ENCODE measurements at regions not wholly inside any gene's neighbourhood (a gene's known extent, or its start where the extent isn't known, plus 50 kb on each side); places are given as distances from the start of the nearest gene placed in this dataset.
A peak's percentile ranks its signal among the peaks of the same experiment; 100 is the strongest.

DNA sequence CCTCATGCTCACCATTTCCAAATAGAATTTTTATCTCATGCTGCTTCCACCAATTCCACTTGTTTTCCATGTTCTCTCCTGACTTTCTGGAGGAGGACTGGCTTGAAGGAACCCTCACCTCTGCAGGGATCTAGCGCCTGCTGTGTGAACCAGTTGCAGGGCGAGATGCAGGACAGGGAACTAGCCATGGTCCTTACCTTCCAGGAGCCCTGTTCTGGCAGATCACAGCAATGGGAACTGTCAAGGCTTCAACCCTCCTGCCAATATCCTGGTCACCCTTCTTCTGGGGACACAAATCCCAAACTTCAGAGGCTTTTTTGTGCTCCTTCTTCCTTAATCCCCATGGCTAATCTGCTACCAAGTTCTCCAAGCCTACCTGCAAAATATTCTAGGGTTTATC is 60.4 kb upstream of the MMP2 start:
- DNase-seq (ENCODE audit: low read depth in 1 of 2, low spot score in 1 of 2), result no peak
- Histone ChIP-seq H3K4me3 (replicated peaks; ENCODE audit: insufficient read depth, low read length) (no peak overlapping the region), H3K27ac (replicated peaks) (no peak overlapping the region), H3K27me3 (ENCODE audit: insufficient read depth, poor library complexity, severe bottlenecking) (peaks cover 2% of the 10 kb centered on the region)
- TF ChIP-seq SPI1 (IDR thresholded peaks at IDR 0.05; ENCODE audit: borderline replicate concordance, low read depth) (no peak), GABPA (IDR thresholded peaks at IDR 0.05; ENCODE audit: low read depth) (no peak), POLR2AphosphoS5 (IDR thresholded peaks at IDR 0.05; ENCODE audit: low read depth) (no peak)
- TF ChIP-seq, protein P1, sequence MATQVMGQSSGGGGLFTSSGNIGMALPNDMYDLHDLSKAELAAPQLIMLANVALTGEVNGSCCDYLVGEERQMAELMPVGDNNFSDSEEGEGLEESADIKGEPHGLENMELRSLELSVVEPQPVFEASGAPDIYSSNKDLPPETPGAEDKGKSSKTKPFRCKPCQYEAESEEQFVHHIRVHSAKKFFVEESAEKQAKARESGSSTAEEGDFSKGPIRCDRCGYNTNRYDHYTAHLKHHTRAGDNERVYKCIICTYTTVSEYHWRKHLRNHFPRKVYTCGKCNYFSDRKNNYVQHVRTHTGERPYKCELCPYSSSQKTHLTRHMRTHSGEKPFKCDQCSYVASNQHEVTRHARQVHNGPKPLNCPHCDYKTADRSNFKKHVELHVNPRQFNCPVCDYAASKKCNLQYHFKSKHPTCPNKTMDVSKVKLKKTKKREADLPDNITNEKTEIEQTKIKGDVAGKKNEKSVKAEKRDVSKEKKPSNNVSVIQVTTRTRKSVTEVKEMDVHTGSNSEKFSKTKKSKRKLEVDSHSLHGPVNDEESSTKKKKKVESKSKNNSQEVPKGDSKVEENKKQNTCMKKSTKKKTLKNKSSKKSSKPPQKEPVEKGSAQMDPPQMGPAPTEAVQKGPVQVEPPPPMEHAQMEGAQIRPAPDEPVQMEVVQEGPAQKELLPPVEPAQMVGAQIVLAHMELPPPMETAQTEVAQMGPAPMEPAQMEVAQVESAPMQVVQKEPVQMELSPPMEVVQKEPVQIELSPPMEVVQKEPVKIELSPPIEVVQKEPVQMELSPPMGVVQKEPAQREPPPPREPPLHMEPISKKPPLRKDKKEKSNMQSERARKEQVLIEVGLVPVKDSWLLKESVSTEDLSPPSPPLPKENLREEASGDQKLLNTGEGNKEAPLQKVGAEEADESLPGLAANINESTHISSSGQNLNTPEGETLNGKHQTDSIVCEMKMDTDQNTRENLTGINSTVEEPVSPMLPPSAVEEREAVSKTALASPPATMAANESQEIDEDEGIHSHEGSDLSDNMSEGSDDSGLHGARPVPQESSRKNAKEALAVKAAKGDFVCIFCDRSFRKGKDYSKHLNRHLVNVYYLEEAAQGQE (IDR thresholded peaks at IDR 0.05; ENCODE audit: insufficient replicate concordance, low read depth), result peak; percentile 92

- H3K4me3 ChIP-seq (replicated peaks; ENCODE audit: insufficient read depth, low read length), result no peak overlapping the region
- no peak for DNase-seq (ENCODE audit: low read depth in 1 of 2, low spot score in 1 of 2)
- H3K27ac ChIP-seq (replicated peaks), result no peak overlapping the region
- no peaks in the 10 kb centered on the region for H3K27me3 ChIP-seq (ENCODE audit: insufficient read depth, poor library complexity, severe bottlenecking)
- TF ChIP-seq, protein P1 (IDR thresholded peaks at IDR 0.05; ENCODE audit: insufficient replicate concordance, low read depth), result no peak
- TF ChIP-seq GABPA (IDR thresholded peaks at IDR 0.05; ENCODE audit: low read depth) (no peak), POLR2AphosphoS5 (IDR thresholded peaks at IDR 0.05; ENCODE audit: low read depth) (no peak)
Measured at GRCh38 chr16:55421226-55421625, 57.8 kb upstream of the MMP2 start.

DNA sequence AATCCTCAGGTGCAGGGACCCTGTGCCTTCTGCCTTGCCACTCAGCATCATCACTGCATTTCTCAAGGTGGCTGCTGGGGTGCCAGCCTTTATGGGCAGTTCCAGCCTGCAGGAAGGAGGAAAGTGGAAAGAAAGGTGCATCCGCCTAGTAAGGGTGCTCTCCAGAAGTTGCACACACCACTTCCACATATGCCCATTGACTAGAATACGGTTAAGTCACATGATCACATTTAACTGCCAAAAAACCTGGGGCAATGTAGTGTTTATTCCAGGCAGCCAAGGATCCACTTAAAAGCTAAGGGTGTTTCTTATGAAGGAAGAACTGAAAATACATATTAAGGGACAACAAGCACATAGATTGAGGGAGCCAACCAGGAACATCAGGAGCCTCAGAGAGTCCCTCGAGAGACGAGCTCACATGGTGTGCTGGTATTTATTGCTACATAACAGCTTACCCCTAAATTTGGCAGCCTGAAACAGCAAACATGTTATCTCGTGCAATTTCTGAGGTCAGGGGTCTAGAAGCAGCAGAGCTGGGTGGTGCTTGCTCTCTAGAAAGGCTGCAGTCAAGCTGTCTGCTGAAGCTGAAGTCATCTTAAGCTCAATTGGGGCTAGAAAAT is 52.0 kb upstream of the MMP2 start:
- DNase-seq (ENCODE audit: low read depth in 1 of 2, low spot score in 1 of 2), result peak in 1 of 2 experiments; percentile 10
- Histone ChIP-seq H3K27me3 (ENCODE audit: insufficient read depth, poor library complexity, severe bottlenecking) (no peaks in the 10 kb centered on the region), H3K4me3 (replicated peaks; ENCODE audit: insufficient read depth, low read length) (no peak overlapping the region), H3K27ac (replicated peaks) (peak overlapping the region; percentile 34)
- TF ChIP-seq, protein P1 (IDR thresholded peaks at IDR 0.05; ENCODE audit: insufficient replicate concordance, low read depth), result no peak
- TF ChIP-seq CTCF (IDR thresholded peaks at IDR 0.05; ENCODE audit: insufficient read depth, low read length), result no peak
- no peak for TF ChIP-seq SPI1 (IDR thresholded peaks at IDR 0.05; ENCODE audit: borderline replicate concordance, low read depth)
- TF ChIP-seq GABPA (IDR thresholded peaks at IDR 0.05; ENCODE audit: low read depth), result no peak
- no peak for TF ChIP-seq POLR2AphosphoS5 (IDR thresholded peaks at IDR 0.05; ENCODE audit: low read depth)
